HCT116 (cell line): ENCODE measurements at regions not wholly inside any gene's neighbourhood (a gene's known extent, or its start where the extent isn't known, plus 50 kb on each side); places are given as distances from the start of the nearest gene placed in this dataset.

Source experiments
- ATAC-seq: fragments of 200-7000 bp; cut with Tn5 transposase; 2 replicates; pipeline ENCODE4 v1.9.1; 2020; ENCODE audit warnings: mild to moderate bottlenecking, moderate library complexity
- BruUV-seq: library from RNA; stranded (reverse); fragments of 400-500 nt; replicated peaks from 2 replicates; lab custom pipeline; 2021; lab: Mats Ljungman, UMichigan
- CTCF ChIA-PET: fragments of 300-600 bp; sonication (Branson Sonifier 250); formaldehyde crosslinking; loops from one replicate; lab custom pipeline; 2021; ENCODE audit warnings: antibody characterized with exemption; lab: Charles Lee
- POLR2A ChIA-PET: fragments of 300-600, 350-600 bp; sonication (Branson Sonifier 250); formaldehyde crosslinking; loops from one replicate; lab custom pipeline; 2021; ENCODE audit warnings: antibody characterized with exemption; lab: Charles Lee
- RAD21 ChIA-PET, 2 experiments: fragments of 300-600 bp; sonication (Branson Sonifier 250); formaldehyde crosslinking; loops; one replicate each; lab custom pipeline; 2023; ENCODE audit warnings: low total read pairs in 2 of 2; ENCODE audit not compliant: uncharacterized antibody in 2 of 2, unreplicated experiment in 2 of 2, low non-redundant PET in 1 of 2; lab: Charles Lee
- DNase-seq: peaks from one replicate; pipeline ENCODE4 v3.0.0-alpha.2; 2010; ENCODE audit warnings: low read depth, low spot score
- H2AFZ ChIP-seq: fragments of 200-600 bp; shearing (Covaris generic), sonication (generic); 2 replicates; pipeline ENCODE4 v1.6.1; 2017; ENCODE audit warnings: low read depth, mixed run types, mixed read lengths, antibody characterized with exemption, low read length; ENCODE audit not compliant: poor library complexity, severe bottlenecking
- H3K27ac ChIP-seq: 2 replicates; pipeline ENCODE4 v1.5.1; 2012; ENCODE audit warnings: low read depth, low read length
- H3K27me3 ChIP-seq: fragments of 200-600 bp; sonication (generic); 2 replicates; pipeline ENCODE4 v1.6.1; 2016; ENCODE audit warnings: mixed run types, low read length, mixed read lengths; ENCODE audit not compliant: insufficient read depth
- H3K36me3 ChIP-seq, 2 experiments: fragments of 200-500 bp in 1 of 2; fragments of 200-600 bp in 1 of 2; sonication (Bioruptor generic) in 1 of 2; sonication (generic) in 1 of 2; 2 replicates each; pipeline versions ENCODE4 v1.5.1 to v1.6.1; 2014 to 2016; ENCODE audit warnings: low read length in 2 of 2, inconsistent platforms in 1 of 2, mixed read lengths in 1 of 2, mixed run types in 1 of 2; ENCODE audit not compliant: insufficient read depth in 2 of 2, control insufficient read depth in 1 of 2
- H3K4me1 ChIP-seq, 2 experiments: fragments of 200-600 bp in 1 of 2; sonication (generic) in 1 of 2; 2 replicates each; pipeline versions ENCODE4 v1.5.1 to v1.6.1; 2012 to 2017; ENCODE audit warnings: low read length in 2 of 2, inconsistent platforms in 1 of 2, mild to moderate bottlenecking in 1 of 2, mixed read lengths in 1 of 2, mixed run types in 1 of 2, moderate library complexity in 1 of 2; ENCODE audit not compliant: insufficient read depth in 2 of 2, control insufficient read depth in 1 of 2
- H3K4me2 ChIP-seq: fragments of 200-600 bp; sonication (generic); 2 replicates; pipeline ENCODE4 v1.6.1; 2017; ENCODE audit warnings: mixed run types, low read length, mixed read lengths
- H3K4me3 ChIP-seq, 2 experiments: fragments of 200-600 bp in 1 of 2; sonication (generic) in 1 of 2; replicated peaks in 1 of 2; 2 replicates each; pipeline ENCODE4 v1.5.1; 2011 to 2016; ENCODE audit warnings: low read length in 2 of 2, control low read depth in 1 of 2, low read depth in 1 of 2, mild to moderate bottlenecking in 1 of 2, mixed read lengths in 1 of 2, mixed run types in 1 of 2
- H3K79me2 ChIP-seq: fragments of 200-600 bp; sonication (generic); 2 replicates; pipeline ENCODE4 v1.6.1; 2017; ENCODE audit warnings: mild to moderate bottlenecking, mixed run types, low read length, moderate library complexity, mixed read lengths; ENCODE audit not compliant: insufficient read depth
- H3K9ac ChIP-seq: fragments of 200-600 bp; sonication (generic); 2 replicates; pipeline ENCODE4 v1.6.1; 2016; ENCODE audit warnings: low read length, mixed read lengths
- H3K9me2 ChIP-seq: fragments of 200-600 bp; sonication (generic), shearing (Covaris generic); 2 replicates; pipeline ENCODE4 v1.6.1; 2017; ENCODE audit warnings: mixed run types, mild to moderate bottlenecking, moderate library complexity; ENCODE audit not compliant: insufficient read depth
- H3K9me3 ChIP-seq, 2 experiments: fragments of 200-500 bp in 1 of 2; fragments of 200-600 bp in 1 of 2; sonication (Bioruptor generic) in 1 of 2; sonication (generic) in 1 of 2; 2 replicates each; pipeline ENCODE4 v1.6.1; 2014 to 2017; ENCODE audit warnings: low read length in 2 of 2, mixed read lengths in 2 of 2, inconsistent platforms in 1 of 2, low read depth in 1 of 2, mild to moderate bottlenecking in 1 of 2, mixed run types in 1 of 2, moderate library complexity in 1 of 2; ENCODE audit not compliant: control insufficient read depth in 1 of 2, insufficient read depth in 1 of 2
- H4K20me1 ChIP-seq: fragments of 200-600 bp; sonication (generic), shearing (Covaris generic); 2 replicates; pipeline ENCODE4 v1.6.1; 2017; ENCODE audit warnings: mixed run types, mild to moderate bottlenecking, moderate library complexity; ENCODE audit not compliant: insufficient read depth
- CEBPB ChIP-seq: IDR thresholded peaks from 2 replicates; pipeline ENCODE4 v1.6.1; 2012; ENCODE audit warnings: low read depth
- EGR1 ChIP-seq: IDR thresholded peaks from 2 replicates; pipeline ENCODE4 v1.6.1; 2012; ENCODE audit warnings: low read depth
- EZH2 ChIP-seq: fragments of 200-600 bp; sonication (generic); IDR thresholded peaks from 2 replicates; pipeline ENCODE4 v1.6.1; 2017; ENCODE audit warnings: antibody characterized with exemption, mixed run types
- FOSL1 ChIP-seq: IDR thresholded peaks from 2 replicates; pipeline ENCODE4 v1.6.1; 2012; ENCODE audit warnings: low read depth
- JUND ChIP-seq: IDR thresholded peaks from 2 replicates; pipeline ENCODE4 v1.6.1; 2012
- RAD21 ChIP-seq: IDR thresholded peaks from 2 replicates; pipeline ENCODE4 v1.6.1; 2012; ENCODE audit warnings: low read depth, mild to moderate bottlenecking
- SIN3A ChIP-seq: IDR thresholded peaks from 2 replicates; pipeline ENCODE4 v1.6.1; 2012; ENCODE audit warnings: low read depth
- SP1 ChIP-seq: IDR thresholded peaks from 2 replicates; pipeline ENCODE4 v1.6.1; 2012; ENCODE audit warnings: low read depth
- SRF ChIP-seq: IDR thresholded peaks from 2 replicates; pipeline ENCODE4 v1.6.1; 2012; ENCODE audit warnings: low read depth
- TCF7L2 ChIP-seq: IDR thresholded peaks from 2 replicates; pipeline ENCODE4 v1.7.0; 2011; ENCODE audit warnings: borderline replicate concordance, inconsistent platforms; ENCODE audit not compliant: insufficient read depth, insufficient read length; ENCODE audit errors: extremely low read depth
- YY1 ChIP-seq: IDR thresholded peaks from 2 replicates; pipeline ENCODE4 v1.6.1; 2011; ENCODE audit warnings: low read length, low read depth, moderate library complexity, mild to moderate bottlenecking; ENCODE audit not compliant: insufficient replicate concordance; ENCODE audit errors: extremely low read depth
- ZBTB33 ChIP-seq: IDR thresholded peaks from 2 replicates; pipeline ENCODE4 v1.6.1; 2011; ENCODE audit warnings: mild to moderate bottlenecking, low read length, moderate library complexity; ENCODE audit not compliant: insufficient replicate concordance; ENCODE audit errors: extremely low read depth
- ZFX ChIP-seq: fragments of 450-650 bp; IDR thresholded peaks from 2 replicates; pipeline ENCODE4 v1.6.1; 2017
- ZNF274 ChIP-seq: fragments of 200-500 bp; sonication (Bioruptor generic); IDR thresholded peaks from 2 replicates; pipeline ENCODE4 v1.6.1; 2014; ENCODE audit warnings: mild to moderate bottlenecking, low read depth, low read length, inconsistent platforms
- intact Hi-C: fragments of 100-400 bp; cut with micrococcal nuclease; formaldehyde crosslinking; loops from 2 replicates; pipeline ENCODE4 v1.10.0; 2022
- TF ChIP-seq, protein P1 (sequence below), 3 experiments: fragments of 200-600 bp in 1 of 3; sonication (generic) in 1 of 3; IDR thresholded peaks in 2 of 3; conservative IDR thresholded peaks in 1 of 3; 2 replicates each; pipeline ENCODE4 v1.5.1; 2012 to 2017; ENCODE audit warnings: low read depth in 2 of 3, low read length in 2 of 3, antibody characterized with exemption in 1 of 3, borderline replicate concordance in 1 of 3, control low read depth in 1 of 3, mild to moderate bottlenecking in 1 of 3, mixed read lengths in 1 of 3, mixed run types in 1 of 3, moderate library complexity in 1 of 3; ENCODE audit not compliant: insufficient read depth in 1 of 3
- TF ChIP-seq, protein P2 (sequence below): IDR thresholded peaks from 2 replicates; pipeline ENCODE4 v1.6.1; 2012

GRCh38 chr15:85943151-85943550, 136.5 kb upstream of the AGBL1 start:
- Histone ChIP-seq H3K9me3 (no peaks in the 10 kb centered on the region), H3K36me3 (no peaks in the 10 kb centered on the region), H3K79me2 (no peaks in the 10 kb centered on the region), H2AFZ (no peak overlapping the region), H3K9me2 (no peaks in the 10 kb centered on the region), H3K27ac (no peak overlapping the region), H3K9ac (no peak overlapping the region), H3K4me3 (no peak overlapping the region), H3K4me1 (no peaks in the 10 kb centered on the region), H3K4me2 (no peak overlapping the region), H4K20me1 (no peaks in the 10 kb centered on the region), H3K27me3 (no peaks in the 10 kb centered on the region)
- DNase-seq (no peak), ATAC-seq (no peak)
- no TSS peak for BruUV-seq
- TF ChIP-seq YY1: no peak
- TF ChIP-seq, protein P1, sequence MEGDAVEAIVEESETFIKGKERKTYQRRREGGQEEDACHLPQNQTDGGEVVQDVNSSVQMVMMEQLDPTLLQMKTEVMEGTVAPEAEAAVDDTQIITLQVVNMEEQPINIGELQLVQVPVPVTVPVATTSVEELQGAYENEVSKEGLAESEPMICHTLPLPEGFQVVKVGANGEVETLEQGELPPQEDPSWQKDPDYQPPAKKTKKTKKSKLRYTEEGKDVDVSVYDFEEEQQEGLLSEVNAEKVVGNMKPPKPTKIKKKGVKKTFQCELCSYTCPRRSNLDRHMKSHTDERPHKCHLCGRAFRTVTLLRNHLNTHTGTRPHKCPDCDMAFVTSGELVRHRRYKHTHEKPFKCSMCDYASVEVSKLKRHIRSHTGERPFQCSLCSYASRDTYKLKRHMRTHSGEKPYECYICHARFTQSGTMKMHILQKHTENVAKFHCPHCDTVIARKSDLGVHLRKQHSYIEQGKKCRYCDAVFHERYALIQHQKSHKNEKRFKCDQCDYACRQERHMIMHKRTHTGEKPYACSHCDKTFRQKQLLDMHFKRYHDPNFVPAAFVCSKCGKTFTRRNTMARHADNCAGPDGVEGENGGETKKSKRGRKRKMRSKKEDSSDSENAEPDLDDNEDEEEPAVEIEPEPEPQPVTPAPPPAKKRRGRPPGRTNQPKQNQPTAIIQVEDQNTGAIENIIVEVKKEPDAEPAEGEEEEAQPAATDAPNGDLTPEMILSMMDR (IDR thresholded peaks at IDR 0.05 in 2 of 3, conservative IDR thresholded peaks at IDR 0.05 in 1 of 3; ENCODE audit: borderline replicate concordance in 1 of 3, insufficient read depth in 1 of 3, low read depth in 2 of 3, low read length in 2 of 3): no peak
- no peak for TF ChIP-seq SIN3A
- no peak for TF ChIP-seq EGR1
- TF ChIP-seq ZNF274: no peak
- no peak for TF ChIP-seq ZFX
- TF ChIP-seq TCF7L2: no peak
- no peak for TF ChIP-seq EZH2
- no peak for TF ChIP-seq JUND
- TF ChIP-seq, protein P2, sequence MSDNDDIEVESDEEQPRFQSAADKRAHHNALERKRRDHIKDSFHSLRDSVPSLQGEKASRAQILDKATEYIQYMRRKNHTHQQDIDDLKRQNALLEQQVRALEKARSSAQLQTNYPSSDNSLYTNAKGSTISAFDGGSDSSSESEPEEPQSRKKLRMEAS: no peak
- no peak for TF ChIP-seq SP1
- TF ChIP-seq ZBTB33: no peak
- no peak for TF ChIP-seq SRF
- TF ChIP-seq FOSL1: no peak
- no peak for TF ChIP-seq RAD21
- no peak for TF ChIP-seq CEBPB
- POLR2A ChIA-PET: no interaction called here
- RAD21 ChIA-PET: no interaction called here
- intact Hi-C loops: no loop called here
- CTCF ChIA-PET: no interaction called here
